ENCODE measurements at regions not wholly inside any gene's neighbourhood (a gene's known extent, or its start where the extent isn't known, plus 50 kb on each side); places are given as distances from the start of the nearest gene placed in this dataset.
"Not testable (repeated sequence)": the region's sequence is repeated elsewhere in the genome, so short reads cannot be mapped to it uniquely, and the experiment has no call there.

DNA sequence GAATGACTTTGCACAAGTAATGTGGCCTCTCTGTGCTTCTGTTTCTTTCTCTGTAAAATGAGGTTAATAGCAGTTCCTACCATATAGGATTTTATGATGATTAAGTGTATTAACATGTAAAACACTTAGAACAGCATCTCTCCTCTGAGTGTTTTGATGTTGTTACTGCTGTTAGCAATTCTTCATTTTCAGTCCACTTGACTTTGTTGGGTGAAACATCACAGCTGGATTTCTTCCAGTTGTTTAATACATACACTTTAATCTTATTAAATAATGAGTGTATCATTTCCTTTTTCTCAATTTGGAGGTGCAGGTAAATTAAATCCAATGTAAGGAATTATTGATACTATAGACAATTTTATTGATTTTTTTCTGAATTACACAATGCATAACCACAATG is 113.6 kb downstream of the KDR start:
- intact Hi-C loops (cut with micrococcal nuclease) = no loop called here
- no peak overlapping the region for H3K4me3 Mint-ChIP-seq
- no peak overlapping the region for H3K27ac Mint-ChIP-seq
- no peaks in the 10 kb centered on the region for H3K27me3 Mint-ChIP-seq
- CTCF ChIA-PET = no interaction called here
- no peaks in the 10 kb centered on the region for H3K9me3 Mint-ChIP-seq
- POLR2A ChIA-PET = no interaction called here
- DNase-seq = no peak
- H3K4me1 Mint-ChIP-seq (ENCODE audit: low read depth) = no peaks in the 10 kb centered on the region
- no peaks in the 10 kb centered on the region for H3K36me3 Mint-ChIP-seq

DNA sequence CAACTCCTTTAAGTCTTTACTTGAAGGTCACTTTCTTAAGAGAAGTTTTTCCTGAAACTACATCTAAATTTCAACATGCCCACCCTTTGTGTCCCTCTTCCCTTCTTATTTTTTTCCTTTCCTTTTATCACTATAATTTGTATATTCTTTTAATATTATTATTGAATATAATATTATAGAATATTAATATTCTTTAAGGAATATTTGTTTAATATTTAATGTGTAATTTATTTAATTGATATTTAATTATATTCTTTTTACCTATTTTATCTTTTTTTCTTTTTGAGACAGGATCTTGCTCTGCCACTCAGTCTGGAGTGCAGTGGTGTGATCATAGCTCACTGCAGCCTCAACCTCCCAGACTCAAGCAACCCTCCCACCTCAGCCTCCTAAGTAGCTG is 114.8 kb downstream of the KDR start:
- H3K27me3 Mint-ChIP-seq = no peaks in the 10 kb centered on the region
- no peaks in the 10 kb centered on the region for H3K4me1 Mint-ChIP-seq (ENCODE audit: low read depth)
- ChIA-PET POLR2A (no interaction called here), CTCF (no interaction called here)
- intact Hi-C loops (cut with micrococcal nuclease) = no loop called here
- H3K9me3 Mint-ChIP-seq = no peaks in the 10 kb centered on the region
- H3K4me3 Mint-ChIP-seq = no peak overlapping the region
- no peaks in the 10 kb centered on the region for H3K36me3 Mint-ChIP-seq
- DNase-seq = no peak
- H3K27ac Mint-ChIP-seq = no peak overlapping the region

DNA sequence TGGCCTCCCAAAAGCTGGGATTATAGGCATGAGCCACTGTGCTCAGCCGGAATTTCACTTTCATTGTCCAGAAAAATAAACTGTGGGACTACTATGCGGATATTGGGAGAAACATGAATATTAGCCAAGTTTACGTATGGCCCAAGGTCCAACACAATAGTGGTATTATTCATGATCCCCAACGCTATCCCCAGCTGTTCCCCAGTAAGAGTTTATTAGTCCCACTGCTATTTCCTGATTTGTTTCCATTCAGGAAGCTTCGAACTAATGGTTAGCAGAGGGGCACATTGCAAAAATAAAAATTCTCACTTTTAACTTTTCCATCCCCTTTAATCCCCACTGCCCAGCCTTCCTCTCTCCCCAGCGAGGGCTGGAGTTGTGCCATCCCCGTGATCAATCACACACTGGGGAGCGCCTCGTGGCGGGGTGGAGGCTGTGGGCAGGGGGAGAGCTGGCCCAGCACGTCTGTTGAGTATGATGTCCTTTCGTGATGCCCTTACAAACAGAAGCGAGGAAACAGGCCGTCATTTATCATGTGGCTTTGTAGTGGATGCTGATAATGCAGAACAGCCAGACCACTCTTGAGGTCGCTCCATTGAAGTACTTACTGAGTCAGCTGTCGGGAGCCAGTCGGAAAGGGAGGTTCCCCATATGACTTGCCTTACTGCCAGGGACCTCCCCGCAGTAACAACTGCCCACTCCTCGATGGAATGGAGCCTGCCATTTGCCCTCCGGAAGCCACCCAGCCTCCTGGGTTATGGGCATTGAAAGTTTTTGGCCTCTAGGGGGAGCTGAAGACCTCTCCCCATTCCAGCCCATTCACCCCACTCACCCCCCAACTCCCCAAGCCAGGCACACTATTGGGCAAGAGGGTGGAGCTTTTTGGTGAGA is 117.0 kb downstream of the KDR start:
- DNase-seq = no peak

DNA sequence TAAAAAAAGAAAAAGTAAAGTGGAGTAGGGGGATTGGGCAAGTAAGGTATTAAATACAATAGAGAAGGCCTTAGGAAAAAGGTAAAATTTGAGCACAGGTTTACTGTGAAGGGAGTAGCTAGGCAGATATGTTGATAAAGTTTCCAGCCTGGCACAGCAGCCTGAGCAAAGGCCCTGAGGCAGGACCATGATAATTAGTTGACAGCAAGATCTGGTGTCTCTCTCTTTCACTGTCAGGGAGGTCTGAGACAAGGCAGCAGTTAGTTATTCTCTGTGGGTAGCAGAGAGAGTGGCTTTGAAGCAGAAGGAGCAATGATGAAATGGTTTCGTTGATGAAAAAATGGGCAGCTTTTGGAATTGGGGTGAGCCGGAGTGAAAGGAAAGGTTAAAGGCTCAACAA is 119.5 kb downstream of the KDR start:
- intact Hi-C loops (cut with micrococcal nuclease) = no loop called here
- Mint-ChIP-seq H3K4me3 (no peak overlapping the region), H3K4me1 (ENCODE audit: low read depth) (no peaks in the 10 kb centered on the region), H3K9me3 (no peaks in the 10 kb centered on the region), H3K27ac (no peak overlapping the region), H3K27me3 (peaks cover under 1% of the 10 kb centered on the region), H3K36me3 (no peaks in the 10 kb centered on the region)
- POLR2A ChIA-PET = no interaction called here
- no peak for DNase-seq
- CTCF ChIA-PET = no interaction called here

More for the DNA sequence above, 117.0 kb downstream of the KDR start:
- intact Hi-C loops (cut with micrococcal nuclease) = no loop called here
- CTCF ChIA-PET = interaction anchor here (0.6 to 1.6 kb wide), 2 partner anchors 10 to 752 kb away, joined by 3 to 4 read pairs; no protein-coding TSS in a partner anchor
- no peak overlapping the region for H3K27ac Mint-ChIP-seq
- POLR2A ChIA-PET = no interaction called here
- no peaks in the 10 kb centered on the region for H3K4me1 Mint-ChIP-seq (ENCODE audit: low read depth)
- no peaks in the 10 kb centered on the region for H3K36me3 Mint-ChIP-seq
- H3K27me3 Mint-ChIP-seq = no peaks in the 10 kb centered on the region
- H3K4me3 Mint-ChIP-seq = no peak overlapping the region
- no peaks in the 10 kb centered on the region for H3K9me3 Mint-ChIP-seq

DNA sequence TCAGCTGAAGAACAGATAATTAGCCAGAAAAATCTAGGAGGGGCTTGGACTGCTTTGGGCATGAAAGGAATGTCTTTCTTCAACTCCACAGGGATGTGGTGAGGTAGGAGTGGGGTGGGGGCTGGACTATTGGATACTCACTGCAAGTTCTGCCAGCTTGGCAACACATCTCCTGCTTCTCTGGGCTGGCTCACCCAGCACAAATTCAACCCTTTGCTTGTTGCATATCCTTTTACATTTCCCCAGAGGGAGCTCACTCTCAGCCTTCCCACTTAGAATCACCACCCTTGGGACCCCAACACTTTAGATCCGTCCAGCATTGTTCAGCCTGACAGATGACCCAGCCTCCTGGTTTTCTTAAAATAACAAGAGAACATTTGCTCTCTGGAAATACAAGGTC is 120.6 kb downstream of the KDR start:
- Mint-ChIP-seq H3K9me3 (no peaks in the 10 kb centered on the region), H3K27me3 (peaks cover 2% of the 10 kb centered on the region), H3K27ac (no peak overlapping the region), H3K4me1 (ENCODE audit: low read depth) (no peaks in the 10 kb centered on the region), H3K4me3 (no peak overlapping the region), H3K36me3 (no peaks in the 10 kb centered on the region)
- ChIA-PET POLR2A (no interaction called here), CTCF (no interaction called here)
- DNase-seq = no peak
- intact Hi-C loops (cut with micrococcal nuclease) = no loop called here

DNA sequence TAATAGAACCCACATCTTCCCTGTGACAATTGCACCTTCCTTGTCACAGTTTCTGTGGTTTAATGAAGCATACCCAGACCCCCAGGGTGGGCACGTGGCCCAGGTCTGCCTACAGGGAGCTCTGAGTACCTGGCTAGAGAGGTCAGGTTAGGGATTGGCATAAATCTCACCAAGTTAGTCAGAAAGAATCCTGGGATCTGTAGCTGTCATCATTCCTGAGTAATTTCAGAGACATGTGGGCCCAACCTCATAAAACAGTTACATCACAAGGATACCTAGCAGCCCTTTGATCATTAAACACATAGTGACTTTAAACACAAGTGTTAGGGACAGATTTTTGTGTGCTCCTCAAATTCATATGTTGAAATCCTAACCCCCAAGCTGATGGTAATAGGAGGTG is 123.0 kb downstream of the KDR start:
- intact Hi-C loops (cut with micrococcal nuclease) = no loop called here
- Mint-ChIP-seq H3K36me3 (no peaks in the 10 kb centered on the region), H3K4me3 (no peak overlapping the region), H3K9me3 (no peaks in the 10 kb centered on the region), H3K4me1 (ENCODE audit: low read depth) (no peaks in the 10 kb centered on the region), H3K27ac (no peak overlapping the region), H3K27me3 (peaks cover 2% of the 10 kb centered on the region)
- ChIA-PET POLR2A (no interaction called here), CTCF (interaction anchor here (0.7 to 0.8 kb wide), 2 partner anchors 31 to 39 kb away, joined by 3 read pairs; no protein-coding TSS in a partner anchor)
- no peak for DNase-seq

DNA sequence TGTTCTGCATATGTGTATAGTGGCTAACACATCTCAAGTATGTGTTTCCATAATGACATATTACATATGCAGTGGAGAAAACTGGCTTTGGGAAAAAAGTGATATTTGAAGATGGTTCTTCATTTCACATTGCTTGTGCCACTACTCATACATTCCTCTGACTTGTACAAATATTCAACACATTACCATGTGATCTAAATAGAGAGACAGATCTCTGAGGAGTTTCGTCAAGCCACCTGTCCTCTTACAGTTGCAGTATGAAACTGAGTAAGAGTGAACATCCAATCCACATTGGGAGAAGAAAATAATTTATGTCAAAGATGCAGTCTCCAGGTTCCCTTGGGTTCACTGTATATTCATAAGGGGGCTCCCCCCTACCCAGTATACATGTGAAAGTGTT is 123.9 kb downstream of the KDR start:
- H3K4me3 Mint-ChIP-seq = no peak overlapping the region
- peaks cover 2% of the 10 kb centered on the region for H3K27me3 Mint-ChIP-seq
- intact Hi-C loops (cut with micrococcal nuclease) = no loop called here
- POLR2A ChIA-PET = no interaction called here
- CTCF ChIA-PET = no interaction called here
- no peaks in the 10 kb centered on the region for H3K36me3 Mint-ChIP-seq
- no peak for DNase-seq
- H3K4me1 Mint-ChIP-seq (ENCODE audit: low read depth) = no peaks in the 10 kb centered on the region
- no peak overlapping the region for H3K27ac Mint-ChIP-seq
- H3K9me3 Mint-ChIP-seq = no peaks in the 10 kb centered on the region

DNA sequence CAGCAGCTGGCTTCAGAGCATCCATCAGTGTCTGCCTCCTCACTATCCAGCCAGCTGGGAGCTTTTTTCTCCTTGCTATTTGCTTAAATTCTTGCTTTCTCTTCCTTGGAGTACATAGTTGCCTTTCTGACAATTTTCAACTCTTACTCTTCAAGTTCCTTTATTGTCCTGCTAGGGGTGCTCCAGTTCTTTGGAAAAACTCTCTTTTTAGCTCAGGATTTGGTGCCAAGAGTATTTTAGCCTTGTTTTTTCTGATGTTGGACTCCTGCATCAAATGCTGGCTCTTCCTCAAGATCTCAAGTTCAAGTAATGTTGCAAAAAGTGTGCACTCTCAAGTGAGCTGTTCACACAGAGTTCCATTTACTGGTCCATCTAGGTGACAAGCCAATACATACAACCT is 126.4 kb downstream of the KDR start:
- Mint-ChIP-seq H3K4me1 (ENCODE audit: low read depth) (no peaks in the 10 kb centered on the region), H3K36me3 (no peaks in the 10 kb centered on the region), H3K4me3 (no peak overlapping the region), H3K9me3 (no peaks in the 10 kb centered on the region), H3K27me3 (peaks cover 2% of the 10 kb centered on the region), H3K27ac (no peak overlapping the region)
- ChIA-PET POLR2A (no interaction called here), CTCF (interaction anchor here (1.2 kb wide), 1 partner anchor 9 kb away, joined by 4 read pairs; no protein-coding TSS in a partner anchor)
- intact Hi-C loops (cut with micrococcal nuclease) = no loop called here
- DNase-seq = no peak

DNA sequence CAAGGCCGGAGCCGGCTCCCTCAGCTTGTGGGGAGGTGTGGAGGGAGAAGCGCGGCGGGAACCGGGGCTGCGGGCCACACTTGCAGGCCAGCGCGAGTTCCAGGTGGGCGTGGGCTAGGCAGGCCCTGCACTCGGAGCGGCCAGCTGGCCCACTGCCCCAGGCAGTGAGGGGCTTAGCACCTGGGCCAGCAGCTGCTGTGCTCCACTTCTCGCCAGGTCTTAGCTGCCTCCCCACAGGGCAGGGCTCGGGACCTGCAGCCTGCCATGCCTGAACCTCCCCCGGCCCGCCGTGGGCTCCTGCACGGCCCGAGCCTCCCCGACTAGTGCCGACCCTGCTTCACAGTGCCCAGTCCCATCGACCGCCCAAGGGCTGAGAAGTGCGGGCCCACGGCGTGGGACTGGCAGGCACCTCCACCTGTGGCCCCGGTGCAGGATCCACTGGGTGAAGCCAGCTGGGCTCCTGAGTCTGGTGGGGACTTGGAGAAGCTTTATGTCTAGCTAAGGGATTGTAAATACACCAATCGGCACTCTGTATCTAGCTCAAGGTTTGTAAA is 131.8 kb downstream of the KDR start:
- CTCF ChIA-PET; H3K9me3 Mint-ChIP-seq; H3K4me3 Mint-ChIP-seq; H3K27me3 Mint-ChIP-seq; H3K36me3 Mint-ChIP-seq; H3K4me1 Mint-ChIP-seq (ENCODE audit: low read depth); POLR2A ChIA-PET; H3K27ac Mint-ChIP-seq; intact Hi-C loops (cut with micrococcal nuclease); DNase-seq: not testable (repeated sequence)

DNA sequence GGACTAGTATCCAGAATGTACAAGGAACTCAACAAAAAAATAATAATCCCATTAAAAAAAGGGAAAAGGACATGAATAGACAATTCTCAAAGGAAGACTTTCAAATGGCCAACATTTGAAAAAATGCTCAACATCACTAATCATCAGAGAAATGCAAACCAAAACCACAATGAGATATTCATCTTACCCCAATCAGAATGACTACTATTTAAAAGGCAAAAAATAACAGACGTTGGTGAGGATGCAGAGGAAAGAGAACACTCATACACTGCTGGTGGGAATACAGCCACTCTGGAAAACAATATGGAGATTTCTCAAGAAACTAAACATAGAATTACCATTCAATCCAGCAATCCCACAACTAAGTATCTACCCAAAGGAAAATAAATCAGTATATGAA is 133.1 kb downstream of the KDR start:
- peaks cover 22% of the 10 kb centered on the region for H3K9me3 Mint-ChIP-seq
- H3K27me3 Mint-ChIP-seq = no peaks in the 10 kb centered on the region
- no peak for DNase-seq
- H3K4me3 Mint-ChIP-seq = no peak overlapping the region
- no peak overlapping the region for H3K27ac Mint-ChIP-seq
- H3K36me3 Mint-ChIP-seq = peaks cover 4% of the 10 kb centered on the region
- ChIA-PET POLR2A (no interaction called here), CTCF (no interaction called here)
- intact Hi-C loops (cut with micrococcal nuclease) = no loop called here
- H3K4me1 Mint-ChIP-seq (ENCODE audit: low read depth) = no peaks in the 10 kb centered on the region

DNA sequence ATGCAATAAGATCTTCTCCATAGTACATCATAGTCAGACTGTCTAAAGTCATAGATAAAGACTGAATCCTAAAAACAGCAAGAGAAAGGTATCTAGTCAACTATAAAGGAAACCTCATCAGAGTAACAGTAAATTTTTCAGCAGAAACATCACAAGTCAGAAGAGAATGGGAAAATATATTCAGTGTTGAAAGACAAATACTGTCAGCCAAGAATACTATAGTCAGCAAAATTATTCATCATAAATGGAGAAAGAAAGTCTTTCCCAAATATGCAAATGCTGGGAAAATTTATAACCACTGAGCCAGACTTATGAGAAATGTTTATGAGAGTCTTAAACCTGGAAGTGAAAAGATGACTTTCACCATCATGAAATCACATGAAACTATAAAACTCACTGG is 136.7 kb downstream of the KDR start:
- no peak overlapping the region for H3K27ac Mint-ChIP-seq
- H3K4me1 Mint-ChIP-seq (ENCODE audit: low read depth) = no peaks in the 10 kb centered on the region
- H3K27me3 Mint-ChIP-seq = peaks cover 2% of the 10 kb centered on the region
- intact Hi-C loops (cut with micrococcal nuclease) = no loop called here
- H3K4me3 Mint-ChIP-seq = no peak overlapping the region
- no peak for DNase-seq
- POLR2A ChIA-PET = no interaction called here
- peaks cover 4% of the 10 kb centered on the region for H3K36me3 Mint-ChIP-seq
- peaks cover 27% of the 10 kb centered on the region for H3K9me3 Mint-ChIP-seq
- CTCF ChIA-PET = no interaction called here

DNA sequence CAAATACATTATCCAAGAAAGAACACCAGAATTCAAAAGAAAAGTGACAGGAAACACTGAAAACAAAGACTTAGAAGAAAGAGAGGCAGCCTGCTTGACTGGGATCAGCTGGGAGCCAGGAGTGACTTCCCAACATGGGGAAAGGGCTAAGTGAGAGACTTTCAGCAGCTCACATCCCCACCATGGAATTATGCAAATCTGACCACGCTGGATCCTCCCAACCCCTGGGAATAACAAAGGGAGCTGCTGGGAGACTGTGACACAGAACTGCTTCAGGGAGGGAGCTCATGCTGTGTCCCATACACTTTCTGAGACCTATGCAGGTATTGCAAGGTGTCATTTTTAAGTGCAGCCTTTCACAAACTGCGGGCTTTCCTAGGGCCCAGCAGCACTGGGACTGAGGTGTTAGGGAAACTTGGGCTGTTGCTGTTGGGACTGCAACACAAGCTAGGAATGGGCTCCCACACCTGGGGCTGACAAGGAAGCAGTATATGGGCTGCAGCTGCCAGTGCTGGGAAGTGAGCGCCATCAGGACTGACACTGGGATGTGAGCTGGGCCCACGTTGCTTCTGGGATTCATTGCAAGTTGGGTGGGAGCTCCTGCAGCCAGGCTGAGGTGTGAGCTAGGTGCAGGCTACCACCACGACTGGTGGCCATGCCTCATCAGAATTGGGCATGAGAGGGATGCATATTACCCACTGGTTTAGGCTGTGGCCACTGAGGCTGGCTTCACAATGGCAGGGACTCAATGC is 139.1 kb downstream of the KDR start:
- no peaks in the 10 kb centered on the region for H3K4me1 Mint-ChIP-seq (ENCODE audit: low read depth)
- POLR2A ChIA-PET = no interaction called here
- H3K27me3 Mint-ChIP-seq = peaks cover 2% of the 10 kb centered on the region
- no peak overlapping the region for H3K27ac Mint-ChIP-seq
- CTCF ChIA-PET = interaction anchor here (0.9 kb wide), 1 partner anchor 15 kb away, joined by 4 read pairs; no protein-coding TSS in a partner anchor
- peaks cover 27% of the 10 kb centered on the region for H3K9me3 Mint-ChIP-seq
- intact Hi-C loops (cut with micrococcal nuclease) = no loop called here
- no peak for DNase-seq
- peaks cover 4% of the 10 kb centered on the region for H3K36me3 Mint-ChIP-seq
- no peak overlapping the region for H3K4me3 Mint-ChIP-seq
